K562 (cell line): ENCODE measurements at regions not wholly inside any gene's neighbourhood (a gene's known extent, or its start where the extent isn't known, plus 50 kb on each side); places are given as distances from the start of the nearest gene placed in this dataset.

Experiments used
- POLR2A ChIP-seq: fragments of 450-650 bp; conservative IDR thresholded peaks from 2 replicates; pipeline ENCODE4 v1.6.1; 2016
- ZFP36 ChIP-seq: fragments of 150-350 bp; IDR thresholded peaks from 2 replicates; pipeline ENCODE4 v1.6.1; 2018; ENCODE audit warnings: low read length, low read depth; ENCODE audit not compliant: partially characterized antibody

- TF ChIP-seq ZFP36 (no peak), POLR2A (no peak)
These were observed 58.6 kb downstream of the ADCYAP1 start for GRCh38 chr18:963276-963675.
